OCI-LY1 (cell line): ENCODE measurements at regions not wholly inside any gene's neighbourhood (a gene's known extent, or its start where the extent isn't known, plus 50 kb on each side); places are given as distances from the start of the nearest gene placed in this dataset.

Source experiments
- H2AFZ ChIP-seq: fragments of 200-600 bp; sonication (generic), shearing (Covaris generic); 2 replicates; pipeline ENCODE4 v1.6.0; 2014; ENCODE audit warnings: antibody characterized with exemption, mild to moderate bottlenecking, low read length
- H3F3A ChIP-seq: fragments of 200-600 bp; sonication (generic), shearing (Covaris generic); 2 replicates; pipeline ENCODE4 v1.6.0; 2014; ENCODE audit warnings: mild to moderate bottlenecking, antibody characterized with exemption, low read length, moderate library complexity; ENCODE audit not compliant: insufficient read depth
- H3K27ac ChIP-seq: fragments of 200-600 bp; sonication (generic); 2 replicates; pipeline ENCODE4 v1.5.1; 2014; ENCODE audit warnings: low read length, mixed run types, mild to moderate bottlenecking, low read depth; ENCODE audit not compliant: poor library complexity, severe bottlenecking
- H3K27me3 ChIP-seq: fragments of 200-600 bp; sonication (generic); 2 replicates; pipeline ENCODE4 v1.6.0; 2014; ENCODE audit warnings: antibody characterized with exemption, mild to moderate bottlenecking, low read length, moderate library complexity; ENCODE audit not compliant: insufficient read depth
- H3K36me3 ChIP-seq: fragments of 200-600 bp; sonication (generic); 2 replicates; pipeline ENCODE4 v1.6.1; 2014; ENCODE audit warnings: mild to moderate bottlenecking, antibody characterized with exemption, low read length, moderate library complexity, mixed read lengths; ENCODE audit not compliant: insufficient read depth
- H3K4me1 ChIP-seq: fragments of 200-600 bp; sonication (generic); 2 replicates; pipeline ENCODE4 v1.5.1; 2014; ENCODE audit warnings: mild to moderate bottlenecking, low read length, moderate library complexity; ENCODE audit not compliant: insufficient read depth, severe bottlenecking
- H3K4me2 ChIP-seq: fragments of 200-600 bp; sonication (generic), shearing (Covaris generic); 2 replicates; pipeline ENCODE4 v1.6.1; 2014; ENCODE audit warnings: low read length
- H3K4me3 ChIP-seq: fragments of 200-600 bp; sonication (generic); 2 replicates; pipeline ENCODE4 v1.5.1; 2014; ENCODE audit warnings: low read length, low read depth, mild to moderate bottlenecking, mixed read lengths; ENCODE audit not compliant: poor library complexity, severe bottlenecking
- H3K79me2 ChIP-seq: fragments of 200-600 bp; shearing (Covaris generic); 2 replicates; pipeline ENCODE4 v1.6.1; 2016; ENCODE audit warnings: mixed run types, low read length, mixed read lengths; ENCODE audit not compliant: insufficient read depth
- H3K9ac ChIP-seq: fragments of 200-600 bp; sonication (generic), shearing (Covaris generic); 2 replicates; pipeline ENCODE4 v1.6.1; 2014; ENCODE audit warnings: mild to moderate bottlenecking, low read length, mixed read lengths
- H3K9me2 ChIP-seq: fragments of 200-600 bp; sonication (generic), shearing (Covaris generic); 2 replicates; pipeline ENCODE4 v1.6.1; 2014; ENCODE audit warnings: low read depth, mild to moderate bottlenecking, low read length, mixed read lengths
- H3K9me3 ChIP-seq: fragments of 200-600 bp; shearing (Covaris generic); 2 replicates; pipeline ENCODE4 v1.6.1; 2014; ENCODE audit warnings: low read length, mixed read lengths
- H4K20me1 ChIP-seq: fragments of 200-600 bp; sonication (generic), shearing (Covaris generic); 2 replicates; pipeline ENCODE4 v1.6.0; 2016; ENCODE audit warnings: mild to moderate bottlenecking, low read length; ENCODE audit not compliant: insufficient read depth
- EZH2 ChIP-seq: fragments of 200-600 bp; sonication (generic), shearing (Covaris generic); IDR thresholded peaks from 2 replicates; pipeline ENCODE4 v1.8.0; 2017; ENCODE audit warnings: borderline replicate concordance, mixed run types, mild to moderate bottlenecking, antibody characterized with exemption, low read length, moderate library complexity, mixed read lengths
- TF ChIP-seq, protein P1 (sequence below): fragments of 200-600 bp; sonication (generic), shearing (Covaris generic); IDR thresholded peaks from 2 replicates; pipeline ENCODE4 v1.5.1; 2017; ENCODE audit warnings: mild to moderate bottlenecking, antibody characterized with exemption, low read length, moderate library complexity, mixed read lengths

DNA sequence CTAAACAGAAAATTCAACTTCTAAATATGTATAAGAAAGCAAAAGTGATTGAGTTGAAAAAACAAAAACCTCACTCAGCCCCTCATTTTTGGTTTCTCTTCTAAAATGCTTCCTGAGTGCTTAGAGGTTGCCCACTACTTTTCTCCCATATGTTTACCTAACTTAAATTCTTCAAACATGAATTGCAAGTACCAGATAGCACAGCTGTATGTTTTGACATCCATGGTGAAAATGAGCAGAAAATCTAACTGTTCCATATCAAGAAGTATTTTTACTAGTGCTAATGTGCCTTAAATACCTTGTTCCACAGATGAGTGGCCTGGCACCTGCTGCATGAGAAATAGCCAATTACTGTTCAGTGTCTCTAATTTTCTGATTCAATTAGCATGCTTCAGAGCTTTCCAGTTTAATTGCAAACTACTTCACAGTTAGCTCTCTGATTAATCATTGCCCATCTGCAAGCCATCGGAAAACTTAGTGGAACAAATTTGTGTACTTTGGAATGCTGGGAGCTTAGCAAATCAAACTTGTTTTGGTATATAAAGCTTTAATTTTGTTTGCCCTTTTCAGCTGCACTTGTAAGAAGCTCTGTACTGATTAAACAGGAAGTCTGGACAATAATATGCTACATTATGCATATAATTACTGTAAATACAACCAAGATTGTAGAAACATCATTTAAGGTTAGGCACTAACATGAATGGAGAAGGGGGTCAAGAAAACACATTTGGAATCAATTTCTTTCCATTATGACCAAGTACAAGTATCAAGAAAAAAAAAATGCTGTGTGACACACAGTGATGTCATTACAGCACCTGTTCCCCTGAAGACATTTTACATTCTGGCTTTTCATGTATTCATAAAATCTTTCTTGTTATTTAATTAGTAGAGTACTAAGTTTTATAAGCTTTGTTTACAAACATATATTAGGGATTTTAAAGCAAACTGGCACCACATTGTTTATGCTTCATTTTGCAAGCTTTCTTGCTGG, 65.6 kb downstream of the POU5F2 start:
- Histone ChIP-seq H3K4me1 (peaks cover 6% of the 10 kb centered on the region), H3K9ac (no peak overlapping the region), H4K20me1 (no peaks in the 10 kb centered on the region), H3K4me3 (no peak overlapping the region), H3K4me2 (no peak overlapping the region), H3K9me3 (no peaks in the 10 kb centered on the region), H2AFZ (no peak overlapping the region), H3K27ac (no peak overlapping the region), H3F3A (no peaks in the 10 kb centered on the region), H3K79me2 (no peaks in the 10 kb centered on the region), H3K9me2 (no peaks in the 10 kb centered on the region), H3K27me3 (no peaks in the 10 kb centered on the region), H3K36me3 (no peaks in the 10 kb centered on the region)
- TF ChIP-seq EZH2, result no peak
- TF ChIP-seq, protein P1, sequence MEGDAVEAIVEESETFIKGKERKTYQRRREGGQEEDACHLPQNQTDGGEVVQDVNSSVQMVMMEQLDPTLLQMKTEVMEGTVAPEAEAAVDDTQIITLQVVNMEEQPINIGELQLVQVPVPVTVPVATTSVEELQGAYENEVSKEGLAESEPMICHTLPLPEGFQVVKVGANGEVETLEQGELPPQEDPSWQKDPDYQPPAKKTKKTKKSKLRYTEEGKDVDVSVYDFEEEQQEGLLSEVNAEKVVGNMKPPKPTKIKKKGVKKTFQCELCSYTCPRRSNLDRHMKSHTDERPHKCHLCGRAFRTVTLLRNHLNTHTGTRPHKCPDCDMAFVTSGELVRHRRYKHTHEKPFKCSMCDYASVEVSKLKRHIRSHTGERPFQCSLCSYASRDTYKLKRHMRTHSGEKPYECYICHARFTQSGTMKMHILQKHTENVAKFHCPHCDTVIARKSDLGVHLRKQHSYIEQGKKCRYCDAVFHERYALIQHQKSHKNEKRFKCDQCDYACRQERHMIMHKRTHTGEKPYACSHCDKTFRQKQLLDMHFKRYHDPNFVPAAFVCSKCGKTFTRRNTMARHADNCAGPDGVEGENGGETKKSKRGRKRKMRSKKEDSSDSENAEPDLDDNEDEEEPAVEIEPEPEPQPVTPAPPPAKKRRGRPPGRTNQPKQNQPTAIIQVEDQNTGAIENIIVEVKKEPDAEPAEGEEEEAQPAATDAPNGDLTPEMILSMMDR, result no peak

DNA sequence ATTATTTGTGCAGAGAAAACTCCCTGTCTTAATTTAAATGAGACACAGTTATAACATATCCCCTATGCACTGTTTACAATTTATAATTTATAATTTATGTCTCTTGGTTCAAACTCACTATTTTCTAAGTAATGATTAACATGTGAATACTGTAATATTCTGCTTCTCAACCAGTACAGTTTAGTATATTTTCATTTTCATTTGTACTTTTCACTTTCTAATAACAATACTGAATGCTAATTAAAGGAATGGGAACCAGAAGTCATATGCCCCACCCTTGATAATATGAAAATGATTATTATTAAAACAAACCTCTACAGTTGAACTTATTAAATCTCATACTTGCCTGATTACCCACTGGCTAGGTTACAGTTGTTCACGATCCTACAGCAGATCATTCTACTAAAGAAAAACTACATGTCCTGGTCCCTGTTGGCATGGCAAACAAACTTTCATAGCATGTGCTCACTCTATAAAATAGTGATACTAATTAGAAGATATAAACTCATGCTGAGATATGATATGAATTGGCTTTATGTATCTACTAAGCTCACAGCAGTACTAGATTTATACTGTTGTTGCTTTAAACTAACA, 66.4 kb downstream of the POU5F2 start:
- Histone ChIP-seq H3K27ac (no peak overlapping the region), H3K27me3 (no peaks in the 10 kb centered on the region), H3K9me3 (no peaks in the 10 kb centered on the region), H3K9ac (no peak overlapping the region), H3K36me3 (no peaks in the 10 kb centered on the region), H3K79me2 (no peaks in the 10 kb centered on the region), H2AFZ (no peak overlapping the region), H3F3A (no peaks in the 10 kb centered on the region), H3K4me3 (no peak overlapping the region), H4K20me1 (no peaks in the 10 kb centered on the region), H3K4me2 (no peak overlapping the region), H3K9me2 (no peaks in the 10 kb centered on the region), H3K4me1 (peaks cover 6% of the 10 kb centered on the region)
- TF ChIP-seq, protein P1, result no peak
- TF ChIP-seq EZH2, result no peak

DNA sequence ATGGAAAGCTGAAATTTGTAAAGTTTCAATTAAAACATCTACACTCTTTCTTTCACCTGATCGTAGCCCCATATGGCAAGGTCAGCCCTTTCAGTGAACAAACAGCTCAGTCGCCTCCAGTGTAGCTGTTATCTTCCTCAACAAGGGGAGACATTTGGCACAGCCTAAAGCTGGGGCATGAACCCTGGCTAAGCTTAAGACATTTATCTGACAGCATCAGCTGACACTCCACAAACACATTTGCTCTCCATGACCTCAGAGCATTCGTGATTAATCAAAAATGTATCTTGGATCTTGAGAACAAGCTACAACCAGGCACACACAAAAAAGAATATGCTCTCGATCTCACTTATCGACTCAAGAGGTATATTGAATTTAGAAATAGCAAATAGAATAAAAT, 67.3 kb downstream of the POU5F2 start:
- Histone ChIP-seq H3K79me2 (no peaks in the 10 kb centered on the region), H2AFZ (no peak overlapping the region), H3K9me3 (no peaks in the 10 kb centered on the region), H4K20me1 (no peaks in the 10 kb centered on the region), H3K27me3 (no peaks in the 10 kb centered on the region), H3K4me3 (no peak overlapping the region), H3K4me2 (no peak overlapping the region), H3K4me1 (peaks cover 6% of the 10 kb centered on the region), H3K36me3 (no peaks in the 10 kb centered on the region), H3K27ac (no peak overlapping the region), H3K9ac (no peak overlapping the region), H3F3A (no peaks in the 10 kb centered on the region), H3K9me2 (no peaks in the 10 kb centered on the region)
- TF ChIP-seq, protein P1, result no peak
- TF ChIP-seq EZH2, result no peak
